PC-3 (cell line): ENCODE measurements at regions not wholly inside any gene's neighbourhood (a gene's known extent, or its start where the extent isn't known, plus 50 kb on each side); places are given as distances from the start of the nearest gene placed in this dataset.
A peak's percentile ranks its signal among the peaks of the same experiment; 100 is the strongest.

Experiments
- ATAC-seq: fragments of 200-7000 bp; cut with Tn5 transposase; 2 replicates; pipeline ENCODE4 v1.9.1; 2020; ENCODE audit warnings: mild to moderate bottlenecking, moderate library complexity
- BruUV-seq: library from RNA; stranded (reverse); fragments of 400-500 nt; replicated peaks from 2 replicates; lab custom pipeline; 2021; lab: Mats Ljungman, UMichigan
- CTCF ChIA-PET: fragments of 300-600 bp; sonication (Branson Sonifier 250); formaldehyde crosslinking; loops from one replicate; lab custom pipeline; 2022; ENCODE audit warnings: antibody characterized with exemption; lab: Charles Lee
- POLR2A ChIA-PET: fragments of 300-600 bp; sonication (Branson Sonifier 250); formaldehyde crosslinking; loops from one replicate; lab custom pipeline; 2022; ENCODE audit warnings: antibody characterized with exemption; ENCODE audit not compliant: unreplicated experiment; lab: Charles Lee
- DNase-seq: peaks from one replicate; pipeline ENCODE4 v3.0.0-alpha.2; 2015
- H2AFZ ChIP-seq: fragments of 300-600 bp; sonication (generic); 2 replicates; pipeline ENCODE4 v1.6.0; 2016; ENCODE audit warnings: antibody characterized with exemption, low read length
- H3F3A ChIP-seq: fragments of 300-600 bp; sonication (generic); one replicate; pipeline ENCODE4 v1.6.0; 2017; ENCODE audit warnings: antibody characterized with exemption, low read length, control low read depth, mild to moderate bottlenecking; ENCODE audit not compliant: unreplicated experiment
- H3K27ac ChIP-seq: fragments of 300-600 bp; sonication (generic); 2 replicates; pipeline ENCODE4 v1.5.1; 2016; ENCODE audit warnings: mild to moderate bottlenecking, low read length
- H3K27me3 ChIP-seq: fragments of 300-600 bp; sonication (generic); 2 replicates; pipeline ENCODE4 v1.6.1; 2016; ENCODE audit warnings: low read length, mixed read lengths
- H3K36me3 ChIP-seq: fragments of 300-600 bp; sonication (generic); 2 replicates; pipeline ENCODE4 v1.6.1; 2016; ENCODE audit warnings: low read depth, mixed run types, low read length, mixed read lengths
- H3K4me1 ChIP-seq: fragments of 300-600 bp; sonication (generic); 2 replicates; pipeline ENCODE4 v1.5.1; 2016; ENCODE audit warnings: low read length; ENCODE audit not compliant: insufficient read depth
- H3K4me2 ChIP-seq: fragments of 300-600 bp; sonication (generic); 2 replicates; pipeline ENCODE4 v1.6.0; 2016; ENCODE audit warnings: low read length
- H3K4me3 ChIP-seq: fragments of 300-600 bp; sonication (generic); 2 replicates; pipeline ENCODE4 v1.5.1; 2016; ENCODE audit warnings: mild to moderate bottlenecking, low read length, mixed read lengths
- H3K79me2 ChIP-seq: fragments of 300-600 bp; sonication (generic); 2 replicates; pipeline ENCODE4 v1.6.1; 2017; ENCODE audit warnings: low read length, mixed read lengths
- H3K9ac ChIP-seq: fragments of 300-600 bp; sonication (generic); 2 replicates; pipeline ENCODE4 v1.6.0; 2016; ENCODE audit warnings: mild to moderate bottlenecking, low read length
- H3K9me2 ChIP-seq: fragments of 300-600 bp; sonication (generic); replicated peaks from 2 replicates; pipeline ENCODE4 v1.6.1; 2016; ENCODE audit warnings: mixed run types, low read length, mixed read lengths
- H3K9me3 ChIP-seq: fragments of 300-600 bp; sonication (generic); 2 replicates; pipeline ENCODE4 v1.6.1; 2016; ENCODE audit warnings: low read length, mixed read lengths
- H4K20me1 ChIP-seq: fragments of 300-600 bp; sonication (generic); 2 replicates; pipeline ENCODE4 v1.6.1; 2016; ENCODE audit warnings: low read length, mixed read lengths
- EZH2 ChIP-seq: fragments of 300-600 bp; sonication (generic); IDR thresholded peaks from one replicate; pipeline ENCODE4 v1.6.1; 2017; ENCODE audit warnings: antibody characterized with exemption, mild to moderate bottlenecking, low read length; ENCODE audit not compliant: unreplicated experiment
- EZH2phosphoT487 ChIP-seq: fragments of 300-600 bp; sonication (generic); IDR thresholded peaks from 2 replicates; pipeline ENCODE4 v1.6.1; 2018; ENCODE audit warnings: mild to moderate bottlenecking, antibody characterized with exemption, low read length, borderline replicate concordance
- intact Hi-C: fragments of 100-400 bp; cut with micrococcal nuclease; formaldehyde crosslinking; loops from 2 replicates; pipeline ENCODE4 v1.9.0; 2023
- TF ChIP-seq, protein P1 (sequence below): fragments of 300-600 bp; sonication (generic); conservative IDR thresholded peaks from 2 replicates; pipeline ENCODE4 v1.5.1; 2017; ENCODE audit warnings: antibody characterized with exemption, low read depth, mild to moderate bottlenecking, low read length

DNA sequence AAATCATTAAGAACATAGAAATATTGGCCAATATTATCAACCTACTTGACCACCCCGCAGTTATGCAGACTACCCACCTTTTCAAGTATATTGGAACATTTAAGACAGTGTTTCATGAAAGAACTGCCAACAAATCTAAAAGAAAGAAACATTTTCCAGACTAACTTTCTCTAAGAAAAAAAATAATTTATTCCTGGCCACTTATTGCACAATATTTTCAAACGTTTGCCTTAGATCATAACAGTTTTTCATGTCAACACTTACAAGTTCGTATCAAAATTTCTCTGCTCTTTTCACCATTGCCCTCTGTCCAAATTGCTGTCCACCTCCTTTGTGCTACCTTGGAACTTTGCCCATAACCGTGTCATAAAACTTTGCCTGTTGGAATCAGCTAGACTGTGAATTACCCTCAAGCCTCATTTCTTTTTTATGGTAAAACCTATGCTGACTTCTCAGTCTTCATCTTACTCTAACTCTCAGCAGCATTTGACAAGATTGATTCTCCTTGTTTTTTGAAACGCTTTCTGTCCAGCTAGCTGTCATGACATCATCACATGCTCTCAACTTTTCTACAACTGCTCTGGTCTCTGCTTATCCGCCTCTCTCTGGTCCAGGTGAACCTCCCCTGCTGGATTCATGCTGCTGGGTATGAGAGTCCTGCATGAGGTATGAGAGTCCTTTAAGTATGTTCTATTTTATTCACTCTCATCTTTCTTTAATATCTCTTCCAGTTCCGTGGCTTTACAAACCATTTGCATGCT is 92.8 kb upstream of the CHRM3 start:
- peak; percentile 37 for DNase-seq
- ChIA-PET CTCF (no interaction called here), POLR2A (no interaction called here)
- no TSS peak for BruUV-seq
- no peak overlapping the region for H3K4me3 ChIP-seq
- no peak overlapping the region for H2AFZ ChIP-seq
- H3K9me2 ChIP-seq, result no peaks in the 10 kb centered on the region
- no peak overlapping the region for H3K27ac ChIP-seq
- no peak for TF ChIP-seq EZH2phosphoT487
- no peak for TF ChIP-seq EZH2
- TF ChIP-seq, protein P1, sequence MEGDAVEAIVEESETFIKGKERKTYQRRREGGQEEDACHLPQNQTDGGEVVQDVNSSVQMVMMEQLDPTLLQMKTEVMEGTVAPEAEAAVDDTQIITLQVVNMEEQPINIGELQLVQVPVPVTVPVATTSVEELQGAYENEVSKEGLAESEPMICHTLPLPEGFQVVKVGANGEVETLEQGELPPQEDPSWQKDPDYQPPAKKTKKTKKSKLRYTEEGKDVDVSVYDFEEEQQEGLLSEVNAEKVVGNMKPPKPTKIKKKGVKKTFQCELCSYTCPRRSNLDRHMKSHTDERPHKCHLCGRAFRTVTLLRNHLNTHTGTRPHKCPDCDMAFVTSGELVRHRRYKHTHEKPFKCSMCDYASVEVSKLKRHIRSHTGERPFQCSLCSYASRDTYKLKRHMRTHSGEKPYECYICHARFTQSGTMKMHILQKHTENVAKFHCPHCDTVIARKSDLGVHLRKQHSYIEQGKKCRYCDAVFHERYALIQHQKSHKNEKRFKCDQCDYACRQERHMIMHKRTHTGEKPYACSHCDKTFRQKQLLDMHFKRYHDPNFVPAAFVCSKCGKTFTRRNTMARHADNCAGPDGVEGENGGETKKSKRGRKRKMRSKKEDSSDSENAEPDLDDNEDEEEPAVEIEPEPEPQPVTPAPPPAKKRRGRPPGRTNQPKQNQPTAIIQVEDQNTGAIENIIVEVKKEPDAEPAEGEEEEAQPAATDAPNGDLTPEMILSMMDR, result no peak
- no peaks in the 10 kb centered on the region for H4K20me1 ChIP-seq
- no peaks in the 10 kb centered on the region for H3K36me3 ChIP-seq
- H3F3A ChIP-seq, result no peaks in the 10 kb centered on the region
- no peak overlapping the region for H3K4me2 ChIP-seq
- ATAC-seq, result no peak
- no peaks in the 10 kb centered on the region for H3K27me3 ChIP-seq
- no peak overlapping the region for H3K9ac ChIP-seq
- no peaks in the 10 kb centered on the region for H3K4me1 ChIP-seq
- intact Hi-C loops, result no loop called here
- no peaks in the 10 kb centered on the region for H3K9me3 ChIP-seq
- no peaks in the 10 kb centered on the region for H3K79me2 ChIP-seq

DNA sequence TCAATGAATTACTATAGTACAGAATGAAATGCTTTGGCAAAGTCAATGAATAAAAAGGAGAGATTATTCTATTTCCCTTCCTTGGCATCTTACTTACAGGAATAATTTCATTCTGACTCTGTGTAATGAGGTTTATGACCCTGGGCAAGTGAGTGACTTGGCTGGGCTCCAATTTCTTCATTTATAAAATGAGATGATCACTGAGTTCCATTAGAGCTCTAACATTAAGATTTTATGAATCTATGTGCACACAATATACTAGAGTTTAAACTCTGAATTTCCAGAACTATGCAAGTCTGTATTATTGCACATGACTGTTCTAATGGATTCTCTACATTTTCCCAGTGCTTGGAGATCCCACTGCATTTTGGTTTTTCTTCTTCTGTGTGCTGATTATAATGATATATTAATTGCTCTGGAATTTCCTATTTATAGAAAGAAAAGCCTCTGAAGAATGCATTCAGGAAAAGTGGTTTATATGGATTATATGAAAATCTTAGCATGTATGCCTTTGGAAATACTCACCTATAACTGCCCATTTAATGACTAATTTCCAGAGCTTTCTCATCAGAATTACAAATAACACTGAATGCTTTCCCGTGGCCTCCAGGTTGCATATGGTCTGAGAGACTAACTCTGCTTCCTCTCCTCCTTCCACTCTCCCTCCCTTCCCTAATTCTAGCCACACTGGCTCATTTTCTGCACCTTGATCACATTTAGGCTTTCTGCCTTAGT is 97.4 kb upstream of the CHRM3 start:
- Histone ChIP-seq H3K36me3 (no peaks in the 10 kb centered on the region), H3K9me2 (no peaks in the 10 kb centered on the region), H4K20me1 (no peaks in the 10 kb centered on the region), H3K4me2 (no peak overlapping the region), H2AFZ (no peak overlapping the region), H3K79me2 (no peaks in the 10 kb centered on the region), H3K27me3 (no peaks in the 10 kb centered on the region), H3K4me1 (no peaks in the 10 kb centered on the region), H3K27ac (no peak overlapping the region), H3K9ac (no peak overlapping the region), H3K9me3 (no peaks in the 10 kb centered on the region), H3K4me3 (no peak overlapping the region), H3F3A (no peaks in the 10 kb centered on the region)
- CTCF ChIA-PET, result no interaction called here
- POLR2A ChIA-PET, result no interaction called here
- BruUV-seq, result no TSS peak
- TF ChIP-seq EZH2 (no peak), EZH2phosphoT487 (no peak)
- TF ChIP-seq, protein P1, result no peak
- peak; percentile 27; the same call in 1 of the 2 replicates for ATAC-seq
- intact Hi-C loops, result no loop called here
- peak; percentile 20 for DNase-seq

DNA sequence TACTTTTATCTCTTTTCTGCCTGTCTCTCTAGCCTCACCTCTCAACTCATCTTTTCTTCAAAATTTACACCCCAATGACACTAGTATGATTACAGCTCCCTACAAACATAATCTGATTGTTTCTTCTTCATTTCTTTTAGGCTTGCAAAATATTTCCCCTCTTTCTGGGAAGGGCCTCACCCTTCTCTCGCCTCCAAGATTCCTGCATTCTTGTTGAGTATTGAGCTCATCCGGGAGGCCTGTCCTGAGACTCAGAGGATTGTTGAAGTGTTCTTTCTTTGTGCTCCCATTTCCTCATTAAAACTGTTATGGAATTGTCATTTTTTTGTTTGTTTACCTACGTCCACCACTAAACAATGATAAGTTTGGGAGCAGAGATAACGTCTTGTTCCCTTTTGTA is 99.1 kb upstream of the CHRM3 start:
- Histone ChIP-seq H3K4me2 (no peak overlapping the region), H3K9me3 (no peaks in the 10 kb centered on the region), H3K4me1 (no peaks in the 10 kb centered on the region), H3K79me2 (no peaks in the 10 kb centered on the region), H3K9ac (no peak overlapping the region), H3K36me3 (no peaks in the 10 kb centered on the region), H4K20me1 (no peaks in the 10 kb centered on the region), H3F3A (no peaks in the 10 kb centered on the region), H3K27me3 (no peaks in the 10 kb centered on the region), H3K9me2 (no peaks in the 10 kb centered on the region), H2AFZ (no peak overlapping the region), H3K4me3 (no peak overlapping the region), H3K27ac (no peak overlapping the region)
- BruUV-seq, result no TSS peak
- intact Hi-C loops, result no loop called here
- ChIA-PET CTCF (no interaction called here), POLR2A (no interaction called here)
- DNase-seq (no peak), ATAC-seq (no peak)
- TF ChIP-seq, protein P1, result no peak
- TF ChIP-seq EZH2phosphoT487 (no peak), EZH2 (no peak)
